SK-N-MC (cell line): ENCODE measurements at regions not wholly inside any gene's neighbourhood (a gene's known extent, or its start where the extent isn't known, plus 50 kb on each side); places are given as distances from the start of the nearest gene placed in this dataset.

Experiments
- EZH2 ChIP-seq: fragments of 200-600 bp; sonication (generic); IDR thresholded peaks from one replicate; pipeline ENCODE4 v1.6.1; 2017; ENCODE audit warnings: antibody characterized with exemption
- POLR2AphosphoS5 ChIP-seq: IDR thresholded peaks from 2 replicates; pipeline ENCODE4 v1.6.1; 2012; ENCODE audit warnings: mild to moderate bottlenecking, low read depth, low read length, borderline replicate concordance

GRCh38 chr1:193318347-193318746 lies 131.9 kb upstream of the B3GALT2 start:
- TF ChIP-seq EZH2 (no peak), POLR2AphosphoS5 (no peak)
